ENCODE measurements at regions not wholly inside any gene's neighbourhood (a gene's known extent, or its start where the extent isn't known, plus 50 kb on each side); places are given as distances from the start of the nearest gene placed in this dataset.

- POLR2A ChIA-PET (ENCODE audit: low non-redundant PET) = no interaction called here
- Histone ChIP-seq H3K27ac (ENCODE audit: low read depth, low read length, poor library complexity, severe bottlenecking) (no peak overlapping the region), H3K36me3 (ENCODE audit: insufficient read depth, low read length, poor library complexity, severe bottlenecking) (no peaks in the 10 kb centered on the region), H3K4me3 (ENCODE audit: low read depth, low read length, poor library complexity, severe bottlenecking) (no peak overlapping the region), H3K9me3 (ENCODE audit: low read depth, low read length, poor library complexity, severe bottlenecking) (no peaks in the 10 kb centered on the region), H3K4me1 (ENCODE audit: insufficient read depth, low read length, poor library complexity, severe bottlenecking) (no peaks in the 10 kb centered on the region), H3K27me3 (replicated peaks; ENCODE audit: insufficient read depth, low read depth, low read length, poor library complexity) (no peaks in the 10 kb centered on the region)
- intact Hi-C loops (cut with micrococcal nuclease; ENCODE audit: unreplicated experiment) = no loop called here
- CTCF ChIA-PET = no interaction called here
- BruUV-seq (replicated peaks) = no TSS peak
- no peak for TF ChIP-seq CTCF (conservative IDR thresholded peaks at IDR 0.05; ENCODE audit: low read depth, low read length)
- TF ChIP-seq EZH2 (IDR thresholded peaks at IDR 0.05; ENCODE audit: borderline replicate concordance, low read depth, low read length, poor library complexity, severe bottlenecking) = no peak
- DNase-seq (ENCODE audit: low spot score) = no peak
Measured at GRCh38 chr15:46901001-46901400, 816.3 kb upstream of the SEMA6D start.

GRCh38 chr15:46917721-46918252 lies 799.5 kb upstream of the SEMA6D start:
- Histone ChIP-seq H3K36me3 (ENCODE audit: insufficient read depth, low read length, poor library complexity, severe bottlenecking) (no peaks in the 10 kb centered on the region), H3K4me3 (ENCODE audit: low read depth, low read length, poor library complexity, severe bottlenecking) (no peak overlapping the region), H3K27ac (ENCODE audit: low read depth, low read length, poor library complexity, severe bottlenecking) (no peak overlapping the region), H3K27me3 (replicated peaks; ENCODE audit: insufficient read depth, low read depth, low read length, poor library complexity) (no peaks in the 10 kb centered on the region), H3K9me3 (ENCODE audit: low read depth, low read length, poor library complexity, severe bottlenecking) (no peaks in the 10 kb centered on the region), H3K4me1 (ENCODE audit: insufficient read depth, low read length, poor library complexity, severe bottlenecking) (no peaks in the 10 kb centered on the region)
- BruUV-seq (replicated peaks) = no TSS peak
- DNase-seq (ENCODE audit: low spot score) = no peak
- POLR2A ChIA-PET (ENCODE audit: low non-redundant PET) = no interaction called here
- CTCF ChIA-PET = no interaction called here
- intact Hi-C loops (cut with micrococcal nuclease; ENCODE audit: unreplicated experiment) = no loop called here
- TF ChIP-seq CTCF (conservative IDR thresholded peaks at IDR 0.05; ENCODE audit: low read depth, low read length) (no peak), EZH2 (IDR thresholded peaks at IDR 0.05; ENCODE audit: borderline replicate concordance, low read depth, low read length, poor library complexity, severe bottlenecking) (no peak)

- no TSS peak for BruUV-seq (replicated peaks)
- POLR2A ChIA-PET (ENCODE audit: low non-redundant PET) = no interaction called here
- intact Hi-C loops (cut with micrococcal nuclease; ENCODE audit: unreplicated experiment) = no loop called here
Measured at GRCh38 chr15:46918462-46919140, 798.7 kb upstream of the SEMA6D start.

More at GRCh38 chr15:46918462-46919140, 798.7 kb upstream of the SEMA6D start:
- Histone ChIP-seq H3K27ac (ENCODE audit: low read depth, low read length, poor library complexity, severe bottlenecking) (no peak overlapping the region), H3K4me1 (ENCODE audit: insufficient read depth, low read length, poor library complexity, severe bottlenecking) (no peaks in the 10 kb centered on the region), H3K27me3 (replicated peaks; ENCODE audit: insufficient read depth, low read depth, low read length, poor library complexity) (no peaks in the 10 kb centered on the region), H3K4me3 (ENCODE audit: low read depth, low read length, poor library complexity, severe bottlenecking) (no peak overlapping the region), H3K36me3 (ENCODE audit: insufficient read depth, low read length, poor library complexity, severe bottlenecking) (no peaks in the 10 kb centered on the region), H3K9me3 (ENCODE audit: low read depth, low read length, poor library complexity, severe bottlenecking) (no peaks in the 10 kb centered on the region)
- CTCF ChIA-PET = no interaction called here
- no peak for TF ChIP-seq EZH2 (IDR thresholded peaks at IDR 0.05; ENCODE audit: borderline replicate concordance, low read depth, low read length, poor library complexity, severe bottlenecking)
- no peak for TF ChIP-seq CTCF (conservative IDR thresholded peaks at IDR 0.05; ENCODE audit: low read depth, low read length)
- no peak for DNase-seq (ENCODE audit: low spot score)
